IPS DF 6.9 (cell line): ENCODE measurements at regions not wholly inside any gene's neighbourhood (a gene's known extent, or its start where the extent isn't known, plus 50 kb on each side); places are given as distances from the start of the nearest gene placed in this dataset.
A peak's percentile ranks its signal among the peaks of the same experiment; 100 is the strongest.
"Not testable (repeated sequence)": the region's sequence is repeated elsewhere in the genome, so short reads cannot be mapped to it uniquely, and the experiment has no call there.

Experiments used
- DNase-seq: peaks from one replicate; pipeline ENCODE4 v3.0.0-alpha.2; 2013; ENCODE audit warnings: low read depth, low spot score
- H3K27ac ChIP-seq: one replicate; pipeline ENCODE4 v1.5.1; 2013; ENCODE audit warnings: low read length, control low read depth
- H3K27me3 ChIP-seq: 2 replicates; pipeline ENCODE4 v1.6.1; 2013; ENCODE audit warnings: mild to moderate bottlenecking, low read length; ENCODE audit not compliant: control insufficient read depth, insufficient read depth
- H3K36me3 ChIP-seq: 2 replicates; pipeline ENCODE4 v1.6.1; 2013; ENCODE audit warnings: low read length; ENCODE audit not compliant: control insufficient read depth, insufficient read depth
- H3K4me1 ChIP-seq: 2 replicates; pipeline ENCODE4 v1.6.1; 2013; ENCODE audit warnings: low read length; ENCODE audit not compliant: control insufficient read depth, insufficient read depth
- H3K4me3 ChIP-seq: 2 replicates; pipeline ENCODE4 v1.5.1; 2013; ENCODE audit warnings: mild to moderate bottlenecking, low read length
- H3K9me3 ChIP-seq: 2 replicates; pipeline ENCODE4 v1.6.1; 2013; ENCODE audit warnings: low read length, inconsistent platforms; ENCODE audit not compliant: control insufficient read depth, insufficient read depth
- WGBS: extraction: QIAGEN DNeasy Blood & Tissue Kit; methylation state at CpG from one replicate; pipeline ENCODE4 v1.1.7; 2013; ENCODE audit warnings: mixed read lengths, missing lambda C conversion rate; ENCODE audit not compliant: insufficient read length, insufficient coverage; 5-methylcytosine and 5-hydroxymethylcytosine counted together

- WGBS, result no CpG with 5 or more reads among the region's 5 CpGs
- no peaks in the 10 kb centered on the region for H3K9me3 ChIP-seq
Measured at GRCh38 chr14:46444666-46445065, 206.9 kb downstream of the RPL10L start.

DNA sequence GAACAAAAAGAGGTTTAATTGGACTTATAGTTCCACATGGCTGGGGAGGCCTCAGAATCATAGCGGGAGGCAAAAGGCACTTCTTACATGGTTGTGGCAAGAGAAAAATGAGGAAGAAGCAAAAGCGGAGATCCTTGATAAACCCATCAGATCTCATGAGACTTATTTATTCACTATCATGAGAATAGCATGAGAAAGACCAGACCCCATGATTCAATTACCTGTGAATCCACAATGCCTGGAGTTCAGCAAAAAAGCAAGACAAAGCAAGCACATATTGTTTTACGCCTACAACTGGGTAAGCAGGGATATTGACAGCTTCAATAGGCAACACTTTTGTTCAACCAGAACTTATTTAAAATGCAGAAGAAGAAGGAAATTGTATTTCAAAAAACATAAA is 218.2 kb downstream of the RPL10L start:
- no peak for DNase-seq
- H3K4me3 ChIP-seq, result no peak overlapping the region
- H3K27me3 ChIP-seq, result no peaks in the 10 kb centered on the region
- H3K27ac ChIP-seq, result no peak overlapping the region
- no peaks in the 10 kb centered on the region for H3K9me3 ChIP-seq
- no peaks in the 10 kb centered on the region for H3K36me3 ChIP-seq
- peaks cover 3% of the 10 kb centered on the region; the same call in 1 of the 2 replicates for H3K4me1 ChIP-seq
- no CpG with 5 or more reads among the region's 3 CpGs for WGBS

More at GRCh38 chr14:46444666-46445065, 206.9 kb downstream of the RPL10L start:
- Histone ChIP-seq H3K4me3 (no peak overlapping the region), H3K36me3 (no peaks in the 10 kb centered on the region), H3K27ac (no peak overlapping the region), H3K4me1 (no peaks in the 10 kb centered on the region), H3K27me3 (no peaks in the 10 kb centered on the region)
- no peak for DNase-seq

DNA sequence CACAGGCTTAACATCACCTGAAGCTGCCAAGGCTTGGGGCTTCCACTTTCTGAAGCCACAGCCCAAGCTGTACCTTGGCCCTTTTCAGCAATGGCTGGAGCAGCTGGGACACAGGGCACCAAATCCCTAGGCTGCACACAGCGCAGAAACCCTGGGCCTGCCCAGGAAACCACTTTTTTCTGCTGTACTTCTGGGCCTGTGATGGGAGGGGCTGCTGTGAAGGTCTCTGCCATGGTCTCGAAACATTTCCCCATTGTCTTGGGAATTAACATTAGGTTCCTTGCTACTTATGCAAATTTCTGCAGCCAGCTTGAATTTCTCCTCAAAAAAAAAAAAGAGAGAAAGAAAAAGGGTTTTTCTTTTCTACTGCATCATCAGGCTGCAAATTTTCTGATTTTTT is 219.1 kb downstream of the RPL10L start:
- H3K27me3 ChIP-seq, result no peaks in the 10 kb centered on the region
- H3K27ac ChIP-seq, result no peak overlapping the region
- no peaks in the 10 kb centered on the region for H3K9me3 ChIP-seq
- peaks cover 3% of the 10 kb centered on the region; the same call in 1 of the 2 replicates for H3K4me1 ChIP-seq
- no peak overlapping the region for H3K4me3 ChIP-seq
- DNase-seq, result no peak
- H3K36me3 ChIP-seq, result no peaks in the 10 kb centered on the region
- WGBS, result no CpG with 5 or more reads among the region's 2 CpGs

- Histone ChIP-seq H3K4me1 (no peaks in the 10 kb centered on the region), H3K27me3 (no peaks in the 10 kb centered on the region), H3K27ac (no peak overlapping the region), H3K9me3 (no peaks in the 10 kb centered on the region), H3K36me3 (no peaks in the 10 kb centered on the region), H3K4me3 (no peak overlapping the region)
- DNase-seq, result no peak
Measured at GRCh38 chr14:46417066-46417465, 234.5 kb downstream of the RPL10L start.

DNA sequence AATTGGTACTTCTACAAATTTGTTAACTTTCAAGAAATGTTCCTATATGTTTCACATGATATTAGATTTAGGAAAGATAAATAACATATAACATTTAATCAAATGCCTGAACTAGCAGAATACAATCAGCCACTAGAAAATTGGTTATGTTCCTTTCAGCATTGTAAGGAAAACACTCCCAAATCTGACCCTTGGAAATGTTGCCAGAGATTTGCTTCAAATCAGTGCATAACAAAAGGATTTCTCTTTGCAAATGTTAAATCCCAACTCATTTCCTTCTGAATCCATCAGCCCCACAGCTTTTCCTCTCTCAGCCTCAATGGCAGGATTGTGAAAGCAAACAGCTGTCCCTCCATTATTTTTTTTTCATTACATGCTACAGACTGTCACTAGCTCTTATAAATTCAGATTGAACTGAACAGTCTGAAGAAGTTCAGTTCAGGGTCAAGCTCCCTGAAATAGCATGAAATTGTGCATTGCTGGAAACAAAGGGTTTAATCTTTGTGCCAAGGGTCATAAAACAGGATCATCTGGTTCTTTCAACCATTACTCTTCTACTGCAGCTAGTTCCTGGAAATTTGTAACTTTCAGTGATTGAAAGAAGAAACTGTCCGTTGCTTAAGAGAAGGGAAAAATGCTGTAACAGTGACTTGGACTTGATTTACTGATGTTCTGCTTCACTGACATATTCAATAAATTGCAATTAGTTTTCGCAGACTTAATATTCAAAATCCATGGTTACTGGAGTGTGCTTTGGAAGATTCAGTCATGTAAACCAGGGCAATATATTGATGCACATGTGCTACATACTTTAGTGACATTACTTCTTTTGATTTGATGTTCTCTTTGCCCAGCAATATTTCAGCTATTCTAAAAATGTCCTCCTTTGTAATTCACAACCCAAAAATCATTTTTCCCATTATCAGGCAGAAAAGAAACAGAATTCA is 246.4 kb downstream of the RPL10L start:
- WGBS, result no CpG with 5 or more reads among the region's 2 CpGs
- Histone ChIP-seq H3K36me3 (no peaks in the 10 kb centered on the region), H3K27me3 (no peaks in the 10 kb centered on the region), H3K27ac (no peak overlapping the region), H3K4me1 (peaks cover 1% of the 10 kb centered on the region; the same call in 1 of the 2 replicates), H3K9me3 (no peaks in the 10 kb centered on the region), H3K4me3 (no peak overlapping the region)
- no peak for DNase-seq

- not testable (repeated sequence) for H3K4me1 ChIP-seq, H3K4me3 ChIP-seq, H3K27me3 ChIP-seq, H3K9me3 ChIP-seq, H3K36me3 ChIP-seq, H3K27ac ChIP-seq, DNase-seq
- no CpG with 5 or more reads among the region's 18 CpGs for WGBS
Measured at GRCh38 chr14:46402001-46402690, 249.4 kb downstream of the RPL10L start.

DNA sequence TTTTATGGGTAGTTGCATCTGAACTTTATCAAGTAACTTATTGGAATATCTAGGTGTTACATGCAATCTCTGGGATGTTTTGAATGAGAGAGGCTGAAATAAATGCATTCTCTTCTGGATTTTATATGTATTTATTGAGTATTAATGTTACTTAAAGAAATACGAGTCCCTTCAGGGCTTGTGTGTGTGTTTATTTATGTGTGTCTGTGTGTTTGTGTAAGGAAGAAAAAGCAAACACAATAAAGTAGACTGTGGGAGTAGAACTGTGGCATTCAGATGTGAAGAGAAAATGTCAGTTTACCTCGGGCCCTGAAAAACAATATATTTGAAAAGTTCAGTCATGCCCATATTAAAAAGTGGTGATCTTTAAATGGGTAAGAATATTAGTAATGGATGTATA is 250.5 kb downstream of the RPL10L start:
- no CpG with 5 or more reads among the region's 2 CpGs for WGBS
- H3K4me1 ChIP-seq, result peaks cover 1% of the 10 kb centered on the region; the same call in 1 of the 2 replicates

DNA sequence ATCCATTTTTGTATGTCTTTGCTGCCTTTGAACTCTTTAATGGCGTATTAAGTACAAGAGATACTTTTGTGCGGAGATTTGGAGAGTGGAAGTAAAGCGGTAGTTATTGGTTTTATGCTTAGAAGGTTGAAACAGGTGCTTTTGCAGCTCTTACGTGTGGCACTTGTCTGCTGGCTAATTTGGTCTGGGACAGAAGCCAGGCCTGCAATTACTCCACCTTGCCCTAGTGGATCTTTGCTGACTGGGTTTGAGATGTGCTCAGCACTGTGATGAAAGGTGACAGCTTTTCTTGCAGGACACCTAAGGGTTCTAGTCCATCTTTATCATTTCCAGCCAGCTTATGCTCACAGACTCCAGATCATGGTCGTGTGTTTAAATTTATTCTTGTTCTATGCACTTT is 252.5 kb downstream of the RPL10L start:
- Histone ChIP-seq H3K27ac (no peak overlapping the region), H3K27me3 (no peaks in the 10 kb centered on the region), H3K4me1 (no peaks in the 10 kb centered on the region), H3K36me3 (no peaks in the 10 kb centered on the region), H3K9me3 (no peaks in the 10 kb centered on the region), H3K4me3 (no peak overlapping the region)
- WGBS, result 100% methylated on average over 3 of the region's 5 CpGs
- no peak for DNase-seq

More for the DNA sequence above, 250.5 kb downstream of the RPL10L start:
- no peak overlapping the region for H3K27ac ChIP-seq
- DNase-seq, result no peak
- H3K36me3 ChIP-seq, result no peaks in the 10 kb centered on the region
- no peaks in the 10 kb centered on the region for H3K9me3 ChIP-seq
- no peak overlapping the region for H3K4me3 ChIP-seq
- H3K27me3 ChIP-seq, result no peaks in the 10 kb centered on the region

GRCh38 chr14:46384611-46385010 is 267.0 kb downstream of the RPL10L start:
- no peak overlapping the region for H3K27ac ChIP-seq
- no CpG with 5 or more reads among the region's 10 CpGs for WGBS
- H3K4me3 ChIP-seq, result no peak overlapping the region
- no peaks in the 10 kb centered on the region for H3K9me3 ChIP-seq
- H3K4me1 ChIP-seq, result no peaks in the 10 kb centered on the region
- no peak for DNase-seq
- no peaks in the 10 kb centered on the region for H3K27me3 ChIP-seq
- no peaks in the 10 kb centered on the region for H3K36me3 ChIP-seq

- no peak overlapping the region for H3K27ac ChIP-seq
- WGBS, result no CpG with 5 or more reads among the region's 2 CpGs
- no peak overlapping the region for H3K4me3 ChIP-seq
- peak; percentile 16 for DNase-seq
- H3K36me3 ChIP-seq, result no peaks in the 10 kb centered on the region
- H3K4me1 ChIP-seq, result peaks cover 1% of the 10 kb centered on the region; the same call in 1 of the 2 replicates
- no peaks in the 10 kb centered on the region for H3K27me3 ChIP-seq
- no peaks in the 10 kb centered on the region for H3K9me3 ChIP-seq
Measured at GRCh38 chr14:46381674-46382073, 269.9 kb downstream of the RPL10L start.
